Right ventricle myocardium inferior (tissue), 1 donor: ENCODE measurements at regions not wholly inside any gene's neighbourhood (a gene's known extent, or its start where the extent isn't known, plus 50 kb on each side); places are given as distances from the start of the nearest gene placed in this dataset.
"Not testable (repeated sequence)": the region's sequence is repeated elsewhere in the genome, so short reads cannot be mapped to it uniquely, and the experiment has no call there.

Experiments
- ATAC-seq: fragments of 200-7000 bp; cut with Tn5 transposase; one replicate; pipeline ENCODE4 v1.9.1; 2020; ENCODE audit warnings: mild to moderate bottlenecking, moderate library complexity
- DNase-seq: peaks from one replicate; pipeline ENCODE4 v3.0.0; 2021; ENCODE audit errors: missing footprints
- intact Hi-C: fragments of 100-400 bp; cut with DNase I; formaldehyde crosslinking; loops from one replicate; pipeline ENCODE4 v1.11.0; 2022
- donor health status: DM: no; HTN: yes; CAD: no; lungs with severe emphysema.

DNA sequence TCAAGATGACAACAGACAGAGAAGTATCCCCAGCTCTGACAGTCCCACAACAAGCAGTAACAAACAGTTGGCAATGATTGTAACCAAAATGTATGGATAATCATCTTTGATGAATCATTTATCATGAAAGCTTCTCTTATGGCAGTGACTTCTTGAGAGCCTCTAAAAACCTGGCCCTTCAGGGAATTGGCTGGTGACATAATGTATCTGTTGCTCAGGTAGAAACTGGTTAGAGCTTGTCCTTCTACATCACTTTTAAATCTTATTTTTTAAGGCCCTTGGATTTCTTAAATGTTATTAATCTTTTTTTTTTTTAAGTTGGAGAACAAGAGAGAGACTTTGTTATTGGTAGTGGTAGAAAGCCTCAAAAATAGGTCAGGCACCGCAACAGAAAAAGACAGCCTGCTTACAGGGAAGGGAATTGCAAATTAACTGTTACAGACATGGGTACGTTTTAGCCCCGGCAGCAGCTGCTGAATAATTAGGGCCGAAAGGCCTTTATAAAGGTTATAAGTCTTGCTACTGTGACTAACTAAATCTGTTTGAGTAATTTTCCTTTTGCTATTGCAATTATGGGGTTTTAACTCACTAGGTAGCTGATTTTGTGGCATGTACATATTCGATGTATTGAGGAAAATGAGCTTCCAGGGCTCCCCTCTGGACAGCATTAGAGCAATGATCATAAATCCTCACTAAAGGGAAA, 207.7 kb upstream of the LRRC4C start:
- no peak for DNase-seq
- intact Hi-C loops: no loop called here
- no peak for ATAC-seq

GRCh38 chr11:41675205-41675604, 215.8 kb upstream of the LRRC4C start:
- ATAC-seq: no peak
- intact Hi-C loops: no loop called here
- DNase-seq: no peak

DNA sequence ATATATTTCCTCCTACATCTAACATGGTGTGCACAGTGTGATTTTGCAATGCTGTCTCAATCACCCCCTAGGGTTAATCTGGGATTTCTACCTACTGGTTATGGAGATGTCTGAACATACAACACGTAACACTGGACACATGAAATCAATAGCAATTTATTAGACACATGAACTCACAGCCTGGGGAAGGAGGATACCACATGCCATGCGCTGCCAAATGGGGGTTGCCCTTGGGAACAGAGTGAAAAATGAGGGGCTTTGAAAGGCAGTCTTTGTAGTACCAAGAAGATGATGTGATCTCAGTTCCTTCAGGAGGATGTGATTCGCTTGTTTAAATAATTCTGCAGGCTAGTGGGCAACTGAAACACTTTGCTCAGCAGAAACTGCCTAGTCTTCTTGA, 253.6 kb upstream of the LRRC4C start:
- DNase-seq: no peak
- intact Hi-C loops: no loop called here
- ATAC-seq: no peak

DNA sequence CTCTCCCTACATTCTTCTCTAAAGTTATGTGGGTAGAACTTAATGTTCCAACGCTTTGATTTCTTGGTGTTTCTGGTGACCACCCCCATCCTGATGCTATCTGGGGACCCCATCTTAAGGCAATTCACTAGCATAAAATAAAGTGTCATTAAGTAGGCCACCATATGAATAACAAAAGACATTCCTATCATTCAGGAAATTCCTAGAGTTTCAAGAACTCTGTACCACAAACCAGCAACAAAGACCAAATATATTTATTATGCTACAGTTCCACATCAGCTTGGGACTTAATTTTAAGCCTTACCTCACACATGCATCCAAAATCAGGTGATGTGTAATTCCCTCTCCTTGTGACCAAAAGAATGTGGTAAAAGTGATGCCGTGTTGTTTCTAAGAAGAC, 254.6 kb upstream of the LRRC4C start:
- intact Hi-C loops: no loop called here
- ATAC-seq (no peak), DNase-seq (no peak)

GRCh38 chr11:41716862-41717261, 257.4 kb upstream of the LRRC4C start:
- no peak for DNase-seq
- intact Hi-C loops: no loop called here

GRCh38 chr11:41720761-41721160, 261.3 kb upstream of the LRRC4C start:
- no peak for ATAC-seq
- intact Hi-C loops: no loop called here

More at GRCh38 chr11:41716862-41717261, 257.4 kb upstream of the LRRC4C start:
- no peak for ATAC-seq

DNA sequence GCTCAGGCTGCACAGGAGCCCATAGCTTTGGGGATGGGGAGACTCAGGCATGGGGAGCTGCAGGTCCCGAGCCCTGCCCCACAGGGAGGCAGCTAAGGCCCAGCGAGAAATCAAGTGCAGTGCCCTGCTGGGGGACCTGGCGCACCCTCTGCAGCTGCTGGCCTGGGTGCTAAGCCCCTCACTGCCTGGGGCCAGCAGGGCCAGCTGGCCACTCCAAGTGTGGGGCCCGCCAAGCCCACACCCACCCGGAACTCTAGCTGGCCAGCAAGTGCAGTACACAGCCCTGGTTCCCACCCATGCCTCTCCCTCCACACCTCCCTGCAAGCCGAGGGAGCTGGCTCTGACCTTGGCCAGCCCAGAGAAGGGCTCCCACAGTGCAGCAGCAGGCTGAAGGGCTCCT, 268.7 kb upstream of the LRRC4C start:
- intact Hi-C loops, ATAC-seq, DNase-seq: not testable (repeated sequence)

More at GRCh38 chr11:41720761-41721160, 261.3 kb upstream of the LRRC4C start:
- DNase-seq: no peak

- no peak for ATAC-seq
- intact Hi-C loops: no loop called here
- DNase-seq: no peak
These were observed 315.8 kb upstream of the LRRC4C start for GRCh38 chr11:41775296-41775695.

- DNase-seq (no peak), ATAC-seq (no peak)
- intact Hi-C loops: no loop called here
These were observed 320.0 kb upstream of the LRRC4C start for GRCh38 chr11:41779401-41779960.

DNA sequence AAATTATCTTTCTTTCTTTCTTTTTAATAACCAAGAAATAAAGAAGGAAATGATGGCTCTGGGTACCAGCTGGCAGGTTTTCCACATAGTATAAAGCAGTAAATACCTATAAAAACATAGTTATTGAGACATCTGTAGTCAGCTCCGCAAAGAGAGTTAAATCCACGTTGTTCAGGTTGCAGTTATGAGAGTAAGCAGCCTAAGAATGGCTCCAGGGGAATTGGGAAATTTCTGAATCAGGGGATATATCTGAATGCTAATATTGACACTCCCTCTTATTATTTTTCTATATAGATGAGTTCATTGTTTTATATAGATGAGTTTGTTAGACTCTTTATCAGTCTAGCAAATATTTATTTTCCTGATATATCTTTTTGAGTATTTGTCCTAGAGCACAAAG, 322.0 kb upstream of the LRRC4C start:
- ATAC-seq: no peak
- intact Hi-C loops: no loop called here

DNA sequence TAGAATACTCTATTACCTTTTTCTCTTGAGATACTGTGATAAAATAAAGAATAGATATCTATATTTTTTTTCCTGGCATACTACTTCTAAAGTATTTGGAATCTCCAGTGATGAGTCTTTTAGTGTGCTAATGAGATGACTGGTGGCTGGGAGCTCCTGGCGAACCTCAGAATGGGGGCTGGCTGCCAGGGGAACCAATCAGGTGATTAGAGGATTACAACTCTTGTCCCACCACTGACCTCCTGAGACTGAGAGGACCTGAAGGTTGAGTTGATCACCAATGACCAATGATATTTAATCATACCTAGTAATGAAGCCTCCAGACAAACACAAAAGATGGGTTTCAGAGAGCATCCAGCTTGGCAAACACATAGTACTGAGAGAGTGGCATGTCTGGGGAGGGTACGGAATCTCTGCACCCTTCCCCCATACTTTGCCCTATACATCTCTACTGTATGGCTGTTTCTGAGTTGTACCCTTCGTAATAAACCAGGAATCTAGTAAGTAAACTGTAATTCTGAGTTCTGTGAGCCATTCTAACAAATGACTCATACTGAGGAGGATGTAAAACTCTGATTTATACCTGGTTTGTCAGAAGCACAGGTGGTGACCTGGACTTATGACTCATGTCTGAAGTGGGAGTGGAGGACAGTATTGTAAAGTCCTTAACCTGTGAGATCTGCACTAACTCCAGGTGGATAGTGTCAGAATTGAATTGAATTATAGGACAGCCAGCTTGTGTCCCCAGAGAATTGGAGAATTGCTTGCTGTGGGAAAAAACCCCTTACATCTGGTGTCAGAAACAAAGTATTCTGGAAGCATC, 325.3 kb upstream of the LRRC4C start:
- intact Hi-C loops: no loop called here
- ATAC-seq: no peak
- no peak for DNase-seq

More for the DNA sequence above, 322.0 kb upstream of the LRRC4C start:
- no peak for DNase-seq

DNA sequence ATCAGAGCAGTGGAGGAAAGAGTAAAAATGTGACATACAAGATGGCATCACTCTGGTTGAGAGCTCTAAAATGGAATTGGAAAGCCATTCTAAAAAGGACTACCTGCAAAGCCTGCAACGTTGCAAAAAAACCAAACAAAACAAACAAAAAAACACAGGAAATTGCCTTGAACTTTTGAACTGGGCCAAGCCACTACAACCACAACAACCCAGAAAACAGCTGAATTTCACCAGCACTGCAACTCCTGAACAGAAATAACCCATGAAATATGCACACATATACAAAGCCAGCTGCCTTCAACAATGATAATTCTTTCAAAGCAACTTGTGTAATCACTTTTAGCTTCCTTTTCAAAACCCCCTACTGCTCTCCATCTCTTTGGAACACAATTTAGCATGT, 326.6 kb upstream of the LRRC4C start:
- ATAC-seq (no peak), DNase-seq (no peak)
- intact Hi-C loops: no loop called here

GRCh38 chr11:41788177-41788576, 328.7 kb upstream of the LRRC4C start:
- DNase-seq (no peak), ATAC-seq (no peak)
- intact Hi-C loops: no loop called here

DNA sequence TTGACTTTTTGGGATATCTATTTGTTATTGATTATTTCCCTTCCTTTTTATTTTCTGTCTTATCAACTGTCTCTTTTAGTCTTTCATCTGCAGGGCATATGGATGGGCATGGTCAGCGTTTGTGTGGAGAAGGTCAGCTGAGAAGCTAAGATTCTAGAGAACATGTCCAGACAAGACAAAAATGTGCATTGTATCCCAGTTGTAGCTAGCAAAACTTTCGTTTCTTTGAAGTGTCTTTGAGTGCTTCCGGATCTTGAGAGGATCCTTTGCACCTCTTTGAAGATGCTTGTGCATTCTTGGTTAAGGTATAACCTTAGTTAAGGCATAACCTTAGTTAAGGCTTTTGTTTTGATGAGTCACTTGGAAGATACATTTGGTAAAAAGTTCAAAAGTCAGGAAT, 329.9 kb upstream of the LRRC4C start:
- intact Hi-C loops: no loop called here
- no peak for DNase-seq
- ATAC-seq: no peak

- no peak for ATAC-seq
- no peak for DNase-seq
- intact Hi-C loops: no loop called here
These were observed 335.6 kb upstream of the LRRC4C start for GRCh38 chr11:41795004-41795403.

DNA sequence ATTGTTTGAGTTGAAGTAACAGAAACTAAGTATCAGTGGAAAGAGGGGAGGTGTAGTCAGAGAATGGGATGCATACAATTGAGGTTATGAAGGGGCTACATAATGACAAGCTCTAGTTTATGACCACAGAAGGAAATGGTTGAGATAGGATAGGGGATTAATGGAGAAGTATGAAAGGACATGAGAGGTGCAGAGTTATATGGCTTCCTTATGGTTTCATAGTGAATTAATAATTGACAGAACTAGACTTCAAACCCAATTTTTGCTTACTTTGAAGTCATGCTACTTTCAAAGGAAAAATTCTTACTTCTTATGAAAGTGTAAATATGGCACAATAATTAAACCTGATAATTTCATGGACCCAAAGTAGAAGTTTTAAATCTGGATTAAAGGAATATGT, 340.3 kb upstream of the LRRC4C start:
- intact Hi-C loops: no loop called here
- DNase-seq (no peak), ATAC-seq (no peak)

GRCh38 chr11:41803895-41804294, 344.4 kb upstream of the LRRC4C start:
- ATAC-seq: no peak
- intact Hi-C loops: no loop called here
- no peak for DNase-seq

- ATAC-seq (no peak), DNase-seq (no peak)
- intact Hi-C loops: no loop called here
These were observed 356.9 kb upstream of the LRRC4C start for GRCh38 chr11:41816396-41816795.

GRCh38 chr11:41824287-41824686, 364.8 kb upstream of the LRRC4C start:
- ATAC-seq, DNase-seq, intact Hi-C loops: not testable (repeated sequence)

DNA sequence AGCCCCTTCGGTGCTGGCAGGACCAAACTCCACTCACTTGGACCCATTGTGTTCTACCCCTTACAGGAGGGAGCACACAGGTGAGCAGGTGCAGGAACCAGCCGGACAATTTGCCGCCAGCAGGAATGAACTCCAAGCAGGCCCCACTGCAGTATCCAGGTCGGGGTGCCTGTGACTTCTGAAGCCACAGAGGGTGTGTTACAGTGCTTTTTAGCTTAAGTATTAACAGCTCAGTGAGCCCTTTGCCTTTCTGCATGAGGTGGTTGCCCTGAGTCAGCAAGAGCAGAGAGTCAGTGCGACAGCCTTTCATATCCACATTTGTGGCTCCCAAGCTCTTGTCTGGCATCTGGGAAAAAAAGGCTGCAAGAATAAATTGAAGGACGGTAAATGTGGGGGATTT, 366.6 kb upstream of the LRRC4C start:
- ATAC-seq (no peak), DNase-seq (no peak)
- intact Hi-C loops: no loop called here
